Thymus (tissue), 11 donors: ENCODE measurements at regions not wholly inside any gene's neighbourhood (a gene's known extent, or its start where the extent isn't known, plus 50 kb on each side); places are given as distances from the start of the nearest gene placed in this dataset.
"Not testable (repeated sequence)": the region's sequence is repeated elsewhere in the genome, so short reads cannot be mapped to it uniquely, and the experiment has no call there.

Experiments used
- DNase-seq, 9 donors: peaks; one replicate each; pipeline ENCODE4 v3.0.0-alpha.2; 2013; ENCODE audit warnings: low spot score in 9 of 9, low read depth in 6 of 9, missing footprints in 1 of 9
- H3K27ac ChIP-seq, 2 donors: one replicate each; pipeline ENCODE4 v1.5.1; 2013; ENCODE audit warnings: control low read depth in 1 of 2, low read depth in 1 of 2, low read length in 1 of 2, mild to moderate bottlenecking in 1 of 2, moderate library complexity in 1 of 2
- H3K27me3 ChIP-seq, 2 donors: one replicate each; pipeline ENCODE4 v1.5.1; 2013; ENCODE audit warnings: low read length in 1 of 2; ENCODE audit not compliant: control insufficient read depth in 2 of 2, insufficient read depth in 1 of 2
- H3K36me3 ChIP-seq, 2 donors: one replicate each; pipeline ENCODE4 v1.5.1; 2013; ENCODE audit warnings: low read length in 1 of 2, mild to moderate bottlenecking in 1 of 2, moderate library complexity in 1 of 2; ENCODE audit not compliant: control insufficient read depth in 2 of 2, insufficient read depth in 2 of 2
- H3K4me1 ChIP-seq, 2 donors: one replicate each; pipeline ENCODE4 v1.5.1; 2013; ENCODE audit warnings: low read length in 2 of 2; ENCODE audit not compliant: control insufficient read depth in 2 of 2, insufficient read depth in 2 of 2
- H3K4me3 ChIP-seq, 2 donors: one replicate each; pipeline ENCODE4 v1.5.1; 2013; ENCODE audit warnings: low read length in 2 of 2, control low read depth in 1 of 2, mild to moderate bottlenecking in 1 of 2
- H3K9me3 ChIP-seq, 2 donors: one replicate each; pipeline ENCODE4 v1.5.1; 2013; ENCODE audit warnings: low read length in 1 of 2, mild to moderate bottlenecking in 1 of 2; ENCODE audit not compliant: control insufficient read depth in 2 of 2, insufficient read depth in 1 of 2
- WGBS: extraction: QIAGEN DNeasy Blood & Tissue Kit; methylation state at CpG from one replicate; pipeline ENCODE4 v1.1.7; 2013; 5-methylcytosine and 5-hydroxymethylcytosine counted together
- donor health status: healthy.

- Histone ChIP-seq H3K27ac (peak overlapping the region in 1 of 2 donors; percentile 43), H3K27me3 (no peaks in the 10 kb centered on the region), H3K4me1 (peaks cover 6 to 10% of the 10 kb centered on the region in 2 donors), H3K36me3 (peaks cover 0 to 2% of the 10 kb centered on the region in 2 donors), H3K4me3 (no peak overlapping the region), H3K9me3 (no peaks in the 10 kb centered on the region)
- peak in 5 of 9 donors; percentile 37 to 75 (median 46) for DNase-seq
- 10% methylated on average over 3 of the region's 3 CpGs for WGBS
These were observed 320.2 kb downstream of the PTPRC start for GRCh38 chr1:198959032-198959431.

DNA sequence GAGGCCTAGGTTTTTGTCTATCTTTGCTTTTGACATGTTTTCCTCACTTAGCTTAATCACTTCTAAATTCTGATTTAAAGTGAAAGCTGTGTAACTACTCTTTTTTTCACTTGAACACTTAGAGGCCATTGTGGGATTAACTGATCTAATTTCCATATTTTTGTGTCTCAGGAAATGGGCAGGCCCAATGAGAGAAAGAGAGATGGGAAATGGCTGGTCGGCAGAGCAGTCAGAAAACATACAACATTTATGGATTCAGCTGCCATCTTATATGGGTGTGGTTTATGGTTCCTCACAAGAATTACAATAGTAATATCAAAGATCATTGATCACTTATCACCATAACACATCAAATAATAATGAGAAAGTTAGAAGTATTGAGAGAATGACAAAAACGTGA lies 320.8 kb downstream of the PTPRC start:
- Histone ChIP-seq H3K27ac (peak overlapping the region in 1 of 2 donors; percentile 42), H3K27me3 (no peaks in the 10 kb centered on the region)
- 95% methylated on average over 2 of the region's 2 CpGs for WGBS

GRCh38 chr1:198963796-198964195 lies 325.0 kb downstream of the PTPRC start:
- Histone ChIP-seq H3K36me3 (peaks cover 0 to 10% of the 10 kb centered on the region in 2 donors), H3K9me3 (peaks cover 0 to 12% of the 10 kb centered on the region in 2 donors), H3K27ac (peak overlapping the region in 1 of 2 donors; percentile 21)
- not testable (repeated sequence) for H3K27me3 ChIP-seq, H3K4me1 ChIP-seq, H3K4me3 ChIP-seq
- DNase-seq = peak in 1 of 9 donors; percentile 52

More for the DNA sequence above, 320.8 kb downstream of the PTPRC start:
- no peak overlapping the region for H3K4me3 ChIP-seq
- H3K36me3 ChIP-seq = no peaks in the 10 kb centered on the region
- no peak for DNase-seq
- H3K9me3 ChIP-seq = no peaks in the 10 kb centered on the region
- H3K4me1 ChIP-seq = peaks cover 6 to 10% of the 10 kb centered on the region in 2 donors

GRCh38 chr1:198966519-198966918 lies 327.7 kb downstream of the PTPRC start:
- WGBS = 72% methylated on average over 4 of the region's 4 CpGs
- Histone ChIP-seq H3K4me3 (peak overlapping the region in 1 of 2 donors; percentile 10), H3K4me1 (peaks cover 0 to 6% of the 10 kb centered on the region in 2 donors), H3K27ac (no peak overlapping the region), H3K9me3 (peaks cover 0 to 12% of the 10 kb centered on the region in 2 donors), H3K27me3 (no peaks in the 10 kb centered on the region), H3K36me3 (peaks cover 0 to 10% of the 10 kb centered on the region in 2 donors)
- no peak for DNase-seq

- H3K27me3 ChIP-seq = no peaks in the 10 kb centered on the region
- peaks cover 0 to 12% of the 10 kb centered on the region in 2 donors for H3K9me3 ChIP-seq
- peaks cover 0 to 6% of the 10 kb centered on the region in 2 donors for H3K4me1 ChIP-seq
- H3K36me3 ChIP-seq = peaks cover 0 to 10% of the 10 kb centered on the region in 2 donors
- no peak overlapping the region for H3K4me3 ChIP-seq
- DNase-seq = no peak
- H3K27ac ChIP-seq = no peak overlapping the region
These were observed 328.7 kb downstream of the PTPRC start for GRCh38 chr1:198967566-198967965.

GRCh38 chr1:198968866-198969265 lies 330.0 kb downstream of the PTPRC start:
- peaks cover 0 to 6% of the 10 kb centered on the region in 2 donors for H3K4me1 ChIP-seq
- no peak for DNase-seq
- H3K27ac ChIP-seq = no peak overlapping the region
- H3K36me3 ChIP-seq = peaks cover 0 to 10% of the 10 kb centered on the region in 2 donors
- H3K4me3 ChIP-seq = no peak overlapping the region
- H3K27me3 ChIP-seq = no peaks in the 10 kb centered on the region
- 98% methylated on average over 2 of the region's 2 CpGs for WGBS
- H3K9me3 ChIP-seq = peaks cover 0 to 12% of the 10 kb centered on the region in 2 donors

- 99% methylated on average over 1 of the region's 1 CpG for WGBS
- no peak overlapping the region for H3K27ac ChIP-seq
- no peak overlapping the region for H3K4me3 ChIP-seq
- peaks cover 0 to 12% of the 10 kb centered on the region in 2 donors for H3K9me3 ChIP-seq
- H3K27me3 ChIP-seq = no peaks in the 10 kb centered on the region
- peaks cover 0 to 13% of the 10 kb centered on the region in 2 donors for H3K36me3 ChIP-seq
- no peak for DNase-seq
- peaks cover 0 to 9% of the 10 kb centered on the region in 2 donors for H3K4me1 ChIP-seq
These were observed 331.1 kb downstream of the PTPRC start for GRCh38 chr1:198969981-198970380.

GRCh38 chr1:198970916-198971315 lies 332.1 kb downstream of the PTPRC start:
- H3K4me3 ChIP-seq = no peak overlapping the region
- no peaks in the 10 kb centered on the region for H3K27me3 ChIP-seq
- no peak overlapping the region for H3K27ac ChIP-seq
- no peak for DNase-seq
- H3K4me1 ChIP-seq = peaks cover 0 to 9% of the 10 kb centered on the region in 2 donors
- H3K36me3 ChIP-seq = peaks cover 0 to 12% of the 10 kb centered on the region in 2 donors
- H3K9me3 ChIP-seq = peaks cover 0 to 9% of the 10 kb centered on the region in 2 donors

GRCh38 chr1:198977909-198978308 lies 339.1 kb downstream of the PTPRC start:
- H3K4me1 ChIP-seq = peaks cover 0 to 3% of the 10 kb centered on the region in 2 donors
- H3K4me3 ChIP-seq = no peak overlapping the region
- no peak overlapping the region for H3K27ac ChIP-seq
- H3K27me3 ChIP-seq = no peaks in the 10 kb centered on the region
- no peak for DNase-seq
- peaks cover 0 to 3% of the 10 kb centered on the region in 2 donors for H3K9me3 ChIP-seq
- 97% methylated on average over 1 of the region's 1 CpG for WGBS
- H3K36me3 ChIP-seq = peaks cover 0 to 7% of the 10 kb centered on the region in 2 donors
